H7 (cell line): ENCODE measurements at regions not wholly inside any gene's neighbourhood (a gene's known extent, or its start where the extent isn't known, plus 50 kb on each side); places are given as distances from the start of the nearest gene placed in this dataset.
"Not testable (repeated sequence)": the region's sequence is repeated elsewhere in the genome, so short reads cannot be mapped to it uniquely, and the experiment has no call there.

ENCODE experiments used
- DNase-seq: peaks from one replicate; pipeline ENCODE4 v3.0.0; 2012
- H3K27me3 ChIP-seq: 2 replicates; pipeline ENCODE4 v1.6.0; 2011; ENCODE audit warnings: mild to moderate bottlenecking, low read length; ENCODE audit not compliant: control insufficient read depth, insufficient read depth
- H3K36me3 ChIP-seq: replicated peaks from 2 replicates; pipeline ENCODE4 v1.5.1; 2011; ENCODE audit warnings: low read length; ENCODE audit not compliant: control insufficient read depth, insufficient read depth
- H3K4me3 ChIP-seq: 2 replicates; pipeline ENCODE4 v1.5.1; 2011; ENCODE audit warnings: low read depth, mild to moderate bottlenecking, control low read depth, low read length, moderate library complexity; ENCODE audit not compliant: insufficient read depth

- no peak for DNase-seq
- Histone ChIP-seq H3K36me3 (no peaks in the 10 kb centered on the region), H3K27me3 (no peaks in the 10 kb centered on the region), H3K4me3 (no peak overlapping the region)
These were observed 86.6 kb downstream of the RRAGC start for GRCh38 chr1:38772953-38773352.

DNA sequence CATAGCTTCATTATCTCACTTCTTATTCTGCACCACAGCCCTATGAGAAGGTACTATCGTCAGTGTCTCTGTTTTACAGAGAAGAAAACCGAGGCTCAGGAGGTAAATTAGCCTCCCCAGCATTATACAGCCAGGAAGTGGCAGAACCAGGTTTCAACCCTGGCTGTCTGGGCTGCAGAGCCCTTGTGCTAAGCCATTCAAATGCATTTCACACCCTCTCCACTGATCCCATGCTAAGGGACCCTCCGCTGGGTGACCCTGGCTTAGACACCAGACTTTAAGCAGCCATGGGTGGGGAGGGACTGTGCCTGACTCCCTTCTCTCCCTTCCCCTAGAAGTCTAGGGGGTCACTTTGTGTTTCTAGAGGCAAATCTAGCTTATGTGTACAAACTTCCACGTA lies 87.5 kb downstream of the RRAGC start:
- H3K36me3 ChIP-seq = no peaks in the 10 kb centered on the region
- DNase-seq = peak; percentile 57
- H3K4me3 ChIP-seq = no peak overlapping the region
- no peaks in the 10 kb centered on the region for H3K27me3 ChIP-seq

- H3K36me3 ChIP-seq, H3K4me3 ChIP-seq, DNase-seq, H3K27me3 ChIP-seq: not testable (repeated sequence)
These were observed 88.9 kb downstream of the RRAGC start for GRCh38 chr1:38770516-38771173.

DNA sequence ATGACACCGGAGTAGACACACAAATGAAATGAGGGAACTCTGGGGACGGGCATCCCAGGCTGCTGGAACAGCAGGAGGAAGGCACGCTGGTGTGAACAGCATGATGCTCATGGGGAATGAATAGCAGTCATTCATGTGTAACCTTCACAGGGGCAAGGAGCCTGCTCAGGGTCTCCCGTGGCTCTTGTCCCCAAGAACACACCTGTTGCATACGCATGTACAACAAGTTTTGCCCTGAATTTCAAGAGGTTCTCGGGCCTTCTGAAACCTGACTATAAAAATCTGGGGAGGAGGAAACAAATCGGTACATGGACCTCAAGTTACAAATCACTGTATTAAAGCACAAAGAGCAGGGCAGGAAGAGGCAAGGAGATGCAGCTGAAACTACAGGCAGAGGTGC lies 93.4 kb downstream of the RRAGC start:
- no peaks in the 10 kb centered on the region for H3K36me3 ChIP-seq
- H3K27me3 ChIP-seq = no peaks in the 10 kb centered on the region
- no peak overlapping the region for H3K4me3 ChIP-seq
- no peak for DNase-seq

- Histone ChIP-seq H3K4me3 (no peak overlapping the region), H3K36me3 (no peaks in the 10 kb centered on the region), H3K27me3 (no peaks in the 10 kb centered on the region)
- DNase-seq = no peak
These were observed 96.5 kb downstream of the RRAGC start for GRCh38 chr1:38763121-38763520.

- H3K27me3 ChIP-seq = no peaks in the 10 kb centered on the region; the same call in 1 of the 2 replicates
- no peak for DNase-seq
- H3K4me3 ChIP-seq = no peak overlapping the region
- H3K36me3 ChIP-seq = no peaks in the 10 kb centered on the region
These were observed 99.0 kb downstream of the RRAGC start for GRCh38 chr1:38760562-38760961.

- H3K4me3 ChIP-seq = no peak overlapping the region
- no peaks in the 10 kb centered on the region; the same call in 1 of the 2 replicates for H3K27me3 ChIP-seq
- no peaks in the 10 kb centered on the region for H3K36me3 ChIP-seq
- DNase-seq = no peak
These were observed 100.8 kb downstream of the RRAGC start for GRCh38 chr1:38758820-38759219.

GRCh38 chr1:38746941-38747600 lies 112.5 kb downstream of the RRAGC start:
- H3K27me3 ChIP-seq = no peaks in the 10 kb centered on the region; the same call in 1 of the 2 replicates
- peak; percentile 51 for DNase-seq
- no peaks in the 10 kb centered on the region for H3K36me3 ChIP-seq
- H3K4me3 ChIP-seq = no peak overlapping the region

DNA sequence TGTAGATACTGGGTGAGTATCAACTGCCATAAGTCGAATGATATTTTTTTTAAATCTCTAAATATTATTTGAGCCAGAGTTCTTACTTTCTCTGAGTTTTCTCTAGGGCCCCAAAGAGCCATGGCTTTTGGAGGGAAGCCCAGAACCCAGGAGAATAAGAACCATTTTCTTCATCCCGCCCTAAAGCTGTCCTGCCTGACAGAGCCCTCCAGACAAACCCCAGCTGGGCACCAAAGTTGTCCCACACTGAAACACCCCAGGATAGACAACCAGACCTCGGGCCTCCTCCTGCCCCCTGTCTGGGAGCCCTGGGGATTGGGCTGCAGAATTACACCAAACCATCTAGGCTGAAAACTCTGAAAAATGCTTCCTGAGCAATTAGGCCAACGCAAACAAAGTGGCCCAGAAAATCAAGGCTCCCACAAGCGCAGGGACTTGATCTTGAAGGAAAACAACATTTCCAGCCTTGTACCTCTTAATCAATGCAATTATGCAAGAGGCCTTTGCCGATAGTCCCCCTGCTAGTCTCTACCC lies 113.1 kb downstream of the RRAGC start:
- DNase-seq = no peak
- H3K4me3 ChIP-seq = no peak overlapping the region
- H3K36me3 ChIP-seq = no peaks in the 10 kb centered on the region
- H3K27me3 ChIP-seq = no peaks in the 10 kb centered on the region; the same call in 1 of the 2 replicates

- no peak for DNase-seq
- no peak overlapping the region for H3K4me3 ChIP-seq
- H3K27me3 ChIP-seq = no peaks in the 10 kb centered on the region; the same call in 1 of the 2 replicates
- no peaks in the 10 kb centered on the region for H3K36me3 ChIP-seq
These were observed 113.8 kb downstream of the RRAGC start for GRCh38 chr1:38745476-38746401.

- Histone ChIP-seq H3K27me3 (no peaks in the 10 kb centered on the region; the same call in 1 of the 2 replicates), H3K36me3 (no peaks in the 10 kb centered on the region), H3K4me3 (no peak overlapping the region)
- DNase-seq = no peak
These were observed 114.9 kb downstream of the RRAGC start for GRCh38 chr1:38744452-38745350.

DNA sequence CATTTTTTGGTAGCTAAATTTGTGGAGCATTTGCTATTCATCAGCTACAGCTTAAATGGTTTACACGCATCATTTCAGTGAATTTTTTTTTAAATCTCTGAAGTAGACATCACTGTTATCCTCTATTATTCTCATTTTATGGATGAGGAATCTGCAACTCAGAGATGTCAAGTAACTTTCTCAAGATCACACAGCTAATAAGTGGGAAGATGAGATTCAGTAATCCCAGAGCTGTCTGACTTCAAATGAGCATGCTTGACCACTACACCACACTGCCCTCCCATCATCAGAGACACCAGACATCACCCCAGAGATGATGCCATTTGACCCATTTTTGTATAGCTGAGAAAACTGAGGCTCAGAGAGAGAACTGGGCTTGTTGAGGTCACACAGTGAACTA lies 116.4 kb downstream of the RRAGC start:
- no peaks in the 10 kb centered on the region; the same call in 1 of the 2 replicates for H3K27me3 ChIP-seq
- H3K36me3 ChIP-seq = no peaks in the 10 kb centered on the region
- DNase-seq = no peak
- no peak overlapping the region for H3K4me3 ChIP-seq

DNA sequence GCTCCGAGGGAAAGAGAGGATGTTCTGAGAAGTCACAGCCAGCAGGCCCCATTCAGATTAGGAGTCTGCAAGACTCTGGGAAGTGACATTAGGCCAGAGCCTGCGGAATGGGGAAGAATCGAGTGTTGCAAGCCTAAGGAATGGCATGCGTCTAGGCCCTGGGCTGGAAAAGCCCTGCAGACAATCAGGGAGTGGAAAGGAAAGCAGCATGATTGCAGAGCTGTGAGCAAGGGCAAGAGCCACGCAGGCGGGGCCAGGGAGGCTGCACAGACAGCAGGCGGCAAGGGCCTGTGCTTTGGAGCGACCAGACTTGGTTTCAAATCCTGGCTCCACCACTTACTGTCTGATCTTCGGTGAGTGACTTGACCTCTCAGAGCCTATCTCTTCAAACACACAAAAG lies 118.2 kb downstream of the RRAGC start:
- H3K36me3 ChIP-seq = no peaks in the 10 kb centered on the region
- no peak overlapping the region for H3K4me3 ChIP-seq
- peak; percentile 56 for DNase-seq
- H3K27me3 ChIP-seq = no peaks in the 10 kb centered on the region; the same call in 1 of the 2 replicates

- no peaks in the 10 kb centered on the region; the same call in 1 of the 2 replicates for H3K27me3 ChIP-seq
- no peaks in the 10 kb centered on the region for H3K36me3 ChIP-seq
- H3K4me3 ChIP-seq = no peak overlapping the region
- no peak for DNase-seq
These were observed 119.1 kb downstream of the RRAGC start for GRCh38 chr1:38740487-38740886.
